ENCODE measurements at regions not wholly inside any gene's neighbourhood (a gene's known extent, or its start where the extent isn't known, plus 50 kb on each side); places are given as distances from the start of the nearest gene placed in this dataset.

DNA sequence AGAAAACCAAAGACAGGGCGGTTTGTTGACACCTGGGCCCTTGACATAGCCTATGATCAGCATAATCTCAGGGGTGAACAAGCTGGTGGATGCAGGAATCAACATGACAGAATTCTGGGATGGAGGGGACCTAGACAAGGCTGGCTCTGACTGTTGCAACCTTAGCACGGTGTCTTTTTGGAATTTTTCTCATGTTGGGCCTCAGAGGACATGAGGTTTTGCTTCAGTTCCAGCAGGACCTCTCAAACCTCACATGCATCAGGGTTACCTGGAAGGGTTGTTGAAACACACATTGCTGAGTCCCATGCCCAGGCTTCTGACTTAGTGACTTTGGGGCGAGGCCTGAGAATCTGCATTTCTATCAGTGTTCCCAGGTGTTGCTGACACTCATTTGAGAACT, 345.6 kb upstream of the B3GAT1 start:
- H3K9me2 ChIP-seq (ENCODE audit: insufficient read depth), result no peaks in the 10 kb centered on the region
- no peak for DNase-seq (ENCODE audit: low read depth, low spot score)
- no peaks in the 10 kb centered on the region for H3K36me3 ChIP-seq (ENCODE audit: control insufficient read depth in 1 of 2, insufficient read depth in 2 of 2, low read length in 2 of 2)
- H3K4me2 ChIP-seq (ENCODE audit: low read length), result no peak overlapping the region
- H2AFZ ChIP-seq (ENCODE audit: low read depth, low read length, poor library complexity, severe bottlenecking), result no peak overlapping the region
- no TSS peak for BruUV-seq (replicated peaks)
- no peak overlapping the region for H3K9ac ChIP-seq (ENCODE audit: low read length)
- no peaks in the 10 kb centered on the region for H4K20me1 ChIP-seq (ENCODE audit: insufficient read depth)
- ChIA-PET RAD21 (ENCODE audit: low non-redundant PET in 1 of 2, low total read pairs in 2 of 2, uncharacterized antibody in 2 of 2, unreplicated experiment in 2 of 2) (no interaction called here), CTCF (no interaction called here), POLR2A (no interaction called here)
- intact Hi-C loops (cut with micrococcal nuclease), result no loop called here
- H3K27me3 ChIP-seq (ENCODE audit: insufficient read depth, low read length), result peaks cover 15% of the 10 kb centered on the region; the same call in 1 of the 2 replicates
- H3K4me3 ChIP-seq (replicated peaks in 1 of 2; ENCODE audit: low read depth in 1 of 2, low read length in 2 of 2), result no peak overlapping the region
- no peak overlapping the region for H3K27ac ChIP-seq (ENCODE audit: low read depth, low read length)
- no peaks in the 10 kb centered on the region for H3K79me2 ChIP-seq (ENCODE audit: insufficient read depth, low read length)
- TF ChIP-seq SP1 (IDR thresholded peaks at IDR 0.05; ENCODE audit: low read depth), result no peak
- TF ChIP-seq, protein P1, sequence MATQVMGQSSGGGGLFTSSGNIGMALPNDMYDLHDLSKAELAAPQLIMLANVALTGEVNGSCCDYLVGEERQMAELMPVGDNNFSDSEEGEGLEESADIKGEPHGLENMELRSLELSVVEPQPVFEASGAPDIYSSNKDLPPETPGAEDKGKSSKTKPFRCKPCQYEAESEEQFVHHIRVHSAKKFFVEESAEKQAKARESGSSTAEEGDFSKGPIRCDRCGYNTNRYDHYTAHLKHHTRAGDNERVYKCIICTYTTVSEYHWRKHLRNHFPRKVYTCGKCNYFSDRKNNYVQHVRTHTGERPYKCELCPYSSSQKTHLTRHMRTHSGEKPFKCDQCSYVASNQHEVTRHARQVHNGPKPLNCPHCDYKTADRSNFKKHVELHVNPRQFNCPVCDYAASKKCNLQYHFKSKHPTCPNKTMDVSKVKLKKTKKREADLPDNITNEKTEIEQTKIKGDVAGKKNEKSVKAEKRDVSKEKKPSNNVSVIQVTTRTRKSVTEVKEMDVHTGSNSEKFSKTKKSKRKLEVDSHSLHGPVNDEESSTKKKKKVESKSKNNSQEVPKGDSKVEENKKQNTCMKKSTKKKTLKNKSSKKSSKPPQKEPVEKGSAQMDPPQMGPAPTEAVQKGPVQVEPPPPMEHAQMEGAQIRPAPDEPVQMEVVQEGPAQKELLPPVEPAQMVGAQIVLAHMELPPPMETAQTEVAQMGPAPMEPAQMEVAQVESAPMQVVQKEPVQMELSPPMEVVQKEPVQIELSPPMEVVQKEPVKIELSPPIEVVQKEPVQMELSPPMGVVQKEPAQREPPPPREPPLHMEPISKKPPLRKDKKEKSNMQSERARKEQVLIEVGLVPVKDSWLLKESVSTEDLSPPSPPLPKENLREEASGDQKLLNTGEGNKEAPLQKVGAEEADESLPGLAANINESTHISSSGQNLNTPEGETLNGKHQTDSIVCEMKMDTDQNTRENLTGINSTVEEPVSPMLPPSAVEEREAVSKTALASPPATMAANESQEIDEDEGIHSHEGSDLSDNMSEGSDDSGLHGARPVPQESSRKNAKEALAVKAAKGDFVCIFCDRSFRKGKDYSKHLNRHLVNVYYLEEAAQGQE (IDR thresholded peaks at IDR 0.05; ENCODE audit: low read depth), result no peak
- TF ChIP-seq, protein P2, sequence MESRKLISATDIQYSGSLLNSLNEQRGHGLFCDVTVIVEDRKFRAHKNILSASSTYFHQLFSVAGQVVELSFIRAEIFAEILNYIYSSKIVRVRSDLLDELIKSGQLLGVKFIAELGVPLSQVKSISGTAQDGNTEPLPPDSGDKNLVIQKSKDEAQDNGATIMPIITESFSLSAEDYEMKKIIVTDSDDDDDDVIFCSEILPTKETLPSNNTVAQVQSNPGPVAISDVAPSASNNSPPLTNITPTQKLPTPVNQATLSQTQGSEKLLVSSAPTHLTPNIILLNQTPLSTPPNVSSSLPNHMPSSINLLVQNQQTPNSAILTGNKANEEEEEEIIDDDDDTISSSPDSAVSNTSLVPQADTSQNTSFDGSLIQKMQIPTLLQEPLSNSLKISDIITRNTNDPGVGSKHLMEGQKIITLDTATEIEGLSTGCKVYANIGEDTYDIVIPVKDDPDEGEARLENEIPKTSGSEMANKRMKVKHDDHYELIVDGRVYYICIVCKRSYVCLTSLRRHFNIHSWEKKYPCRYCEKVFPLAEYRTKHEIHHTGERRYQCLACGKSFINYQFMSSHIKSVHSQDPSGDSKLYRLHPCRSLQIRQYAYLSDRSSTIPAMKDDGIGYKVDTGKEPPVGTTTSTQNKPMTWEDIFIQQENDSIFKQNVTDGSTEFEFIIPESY (IDR thresholded peaks at IDR 0.05; ENCODE audit: extremely low read depth, insufficient replicate concordance, low read length), result no peak
- no peak for TF ChIP-seq POLR2A (IDR thresholded peaks at IDR 0.05; ENCODE audit: borderline replicate concordance, extremely low read depth, insufficient read depth, insufficient read length)
- TF ChIP-seq RAD21 (IDR thresholded peaks at IDR 0.05; ENCODE audit: low read depth), result no peak
- no peak for TF ChIP-seq CEBPB (IDR thresholded peaks at IDR 0.05; ENCODE audit: low read depth)
- no peak for TF ChIP-seq JUND (IDR thresholded peaks at IDR 0.05)
- TF ChIP-seq EZH2phosphoT487 (IDR thresholded peaks at IDR 0.05; ENCODE audit: borderline replicate concordance), result no peak
- no peak for TF ChIP-seq ZNF274 (IDR thresholded peaks at IDR 0.05; ENCODE audit: low read depth, low read length)
- TF ChIP-seq, protein P3, sequence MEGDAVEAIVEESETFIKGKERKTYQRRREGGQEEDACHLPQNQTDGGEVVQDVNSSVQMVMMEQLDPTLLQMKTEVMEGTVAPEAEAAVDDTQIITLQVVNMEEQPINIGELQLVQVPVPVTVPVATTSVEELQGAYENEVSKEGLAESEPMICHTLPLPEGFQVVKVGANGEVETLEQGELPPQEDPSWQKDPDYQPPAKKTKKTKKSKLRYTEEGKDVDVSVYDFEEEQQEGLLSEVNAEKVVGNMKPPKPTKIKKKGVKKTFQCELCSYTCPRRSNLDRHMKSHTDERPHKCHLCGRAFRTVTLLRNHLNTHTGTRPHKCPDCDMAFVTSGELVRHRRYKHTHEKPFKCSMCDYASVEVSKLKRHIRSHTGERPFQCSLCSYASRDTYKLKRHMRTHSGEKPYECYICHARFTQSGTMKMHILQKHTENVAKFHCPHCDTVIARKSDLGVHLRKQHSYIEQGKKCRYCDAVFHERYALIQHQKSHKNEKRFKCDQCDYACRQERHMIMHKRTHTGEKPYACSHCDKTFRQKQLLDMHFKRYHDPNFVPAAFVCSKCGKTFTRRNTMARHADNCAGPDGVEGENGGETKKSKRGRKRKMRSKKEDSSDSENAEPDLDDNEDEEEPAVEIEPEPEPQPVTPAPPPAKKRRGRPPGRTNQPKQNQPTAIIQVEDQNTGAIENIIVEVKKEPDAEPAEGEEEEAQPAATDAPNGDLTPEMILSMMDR (IDR thresholded peaks at IDR 0.05 in 2 of 3, conservative IDR thresholded peaks at IDR 0.05 in 1 of 3; ENCODE audit: borderline replicate concordance in 1 of 3, insufficient read depth in 1 of 3, low read depth in 2 of 3, low read length in 2 of 3), result no peak
- TF ChIP-seq EGR1 (IDR thresholded peaks at IDR 0.05; ENCODE audit: low read depth), result no peak
- TF ChIP-seq, protein P4, sequence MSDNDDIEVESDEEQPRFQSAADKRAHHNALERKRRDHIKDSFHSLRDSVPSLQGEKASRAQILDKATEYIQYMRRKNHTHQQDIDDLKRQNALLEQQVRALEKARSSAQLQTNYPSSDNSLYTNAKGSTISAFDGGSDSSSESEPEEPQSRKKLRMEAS (IDR thresholded peaks at IDR 0.05), result no peak
- TF ChIP-seq EZH2 (IDR thresholded peaks at IDR 0.05), result no peak
- TF ChIP-seq ELF1 (IDR thresholded peaks at IDR 0.05; ENCODE audit: borderline replicate concordance, low read depth), result no peak
- no peaks in the 10 kb centered on the region for H3K9me3 ChIP-seq (ENCODE audit: control insufficient read depth in 1 of 2, insufficient read depth in 1 of 2, low read depth in 1 of 2, low read length in 2 of 2)
- H3K4me1 ChIP-seq (ENCODE audit: control insufficient read depth in 1 of 2, insufficient read depth in 2 of 2, low read length in 2 of 2), result no peaks in the 10 kb centered on the region
- ATAC-seq, result no peak

Measured in HCT116 (cell line).